K562 (cell line): ENCODE measurements at regions not wholly inside any gene's neighbourhood (a gene's known extent, or its start where the extent isn't known, plus 50 kb on each side); places are given as distances from the start of the nearest gene placed in this dataset.

Source experiments
- ATAC-seq: fragments of 200-7000 bp; cut with Tn5 transposase; 3 replicates; pipeline ENCODE4 v1.9.1; 2020; ENCODE audit warnings: moderate library complexity
- BruUV-seq: library from RNA; stranded (reverse); fragments of 400-500 nt; replicated peaks from 2 replicates; lab custom pipeline; 2021; lab: Mats Ljungman, UMichigan
- CTCF ChIA-PET: fragments of 300-600 bp; formaldehyde crosslinking; extraction: SDS; loops from one replicate; lab custom pipeline; 2021; ENCODE audit warnings: low intra/inter-chr PET ratio; lab: Yijun Ruan, JAX
- POLR2A ChIA-PET: fragments of 300-600, 350-650 bp; sonication (Branson Sonifier 250); formaldehyde crosslinking; extraction: SDS; loops from one replicate; lab custom pipeline; 2021; ENCODE audit warnings: antibody characterized with exemption, inconsistent platforms; lab: Yijun Ruan, JAX
- DNase-seq, 4 experiments: peaks; one replicate each; pipeline versions ENCODE4 v3.0.0 to v3.0.0-alpha.2; 2011 to 2018; ENCODE audit warnings: low spot score in 3 of 4, mixed read lengths in 3 of 4; ENCODE audit errors: extremely low read depth in 1 of 4
- FAIRE-seq: peaks from 2 replicates; lab custom pipeline; 2011; peaks lifted over from hg19 to GRCh38; lab: Jason Lieb, UNC
- H2AFZ ChIP-seq: 2 replicates; pipeline ENCODE4 v1.6.0; 2011; ENCODE audit warnings: low read depth, low read length, control low read depth, inconsistent platforms
- H3K27ac ChIP-seq: fragments of 200-600 bp; 3 replicates; pipeline ENCODE4 v1.8.0; 2011; ENCODE audit warnings: low read depth, mild to moderate bottlenecking, control low read depth, inconsistent platforms, low read length, moderate library complexity, mixed read lengths; ENCODE audit errors: extremely low read depth
- H3K27me3 ChIP-seq, 2 experiments: fragments of 300-600 bp in 1 of 2; 2 replicates in 1 of 2; 3 replicates in 1 of 2; pipeline versions ENCODE4 v1.6.0 to v1.8.0; 2011; ENCODE audit warnings: inconsistent platforms in 2 of 2, low read length in 2 of 2, mild to moderate bottlenecking in 1 of 2, mixed read lengths in 1 of 2, moderate library complexity in 1 of 2; ENCODE audit not compliant: control insufficient read depth in 2 of 2, insufficient read depth in 2 of 2
- H3K36me3 ChIP-seq: fragments of 300-600 bp; 3 replicates; pipeline ENCODE4 v1.8.0; 2011; ENCODE audit warnings: mild to moderate bottlenecking, low read length, inconsistent platforms; ENCODE audit not compliant: control insufficient read depth, insufficient read depth
- H3K4me1 ChIP-seq, 2 experiments: fragments of 200-600 bp in 1 of 2; replicated peaks in 1 of 2; 2 replicates in 1 of 2; 3 replicates in 1 of 2; pipeline versions ENCODE4 v1.5.1 to v1.8.0; 2011; ENCODE audit warnings: inconsistent platforms in 2 of 2, low read length in 2 of 2, mild to moderate bottlenecking in 1 of 2, mixed read lengths in 1 of 2, moderate library complexity in 1 of 2; ENCODE audit not compliant: control insufficient read depth in 2 of 2, insufficient read depth in 2 of 2
- H3K4me2 ChIP-seq: 2 replicates; pipeline ENCODE4 v1.6.1; 2011; ENCODE audit warnings: low read length, control low read depth, inconsistent platforms, mixed read lengths; ENCODE audit not compliant: insufficient read depth
- H3K4me3 ChIP-seq: fragments of 200-600 bp; sonication (generic), shearing (Covaris generic); 2 replicates; pipeline ENCODE4 v1.5.1; 2016; ENCODE audit warnings: control low read depth, inconsistent platforms
- H3K79me2 ChIP-seq: fragments of 200-600 bp; 3 replicates; pipeline ENCODE4 v1.8.0; 2011; ENCODE audit warnings: low read length, inconsistent platforms; ENCODE audit not compliant: control insufficient read depth, insufficient read depth
- H3K9ac ChIP-seq, 2 experiments: 2 replicates each; pipeline versions ENCODE4 v1.6.0 to v1.6.1; 2011; ENCODE audit warnings: low read depth in 2 of 2, low read length in 2 of 2, control low read depth in 1 of 2, inconsistent platforms in 1 of 2, mild to moderate bottlenecking in 1 of 2, mixed read lengths in 1 of 2; ENCODE audit not compliant: insufficient read depth in 1 of 2
- H3K9me1 ChIP-seq: one replicate; pipeline ENCODE4 v1.6.0; 2011; ENCODE audit warnings: inconsistent platforms, mild to moderate bottlenecking, low read length, moderate library complexity; ENCODE audit not compliant: control insufficient read depth, insufficient read depth
- H3K9me3 ChIP-seq: replicated peaks from 2 replicates; pipeline ENCODE4 v1.5.1; 2011; ENCODE audit warnings: low read depth, low read length, inconsistent platforms; ENCODE audit not compliant: control insufficient read depth, insufficient read depth
- H4K20me1 ChIP-seq: replicated peaks from 2 replicates; pipeline ENCODE4 v1.6.1; 2011; ENCODE audit warnings: low read length, inconsistent platforms, mixed read lengths; ENCODE audit not compliant: control insufficient read depth, insufficient read depth
- CBX8 ChIP-seq: fragments of 200-600 bp; sonication (generic); IDR thresholded peaks from 2 replicates; pipeline ENCODE4 v1.6.1; 2012; ENCODE audit warnings: borderline replicate concordance, mixed run types, low read depth, mild to moderate bottlenecking, moderate library complexity, mixed read lengths, low read length, control low read depth, inconsistent platforms; ENCODE audit not compliant: poor library complexity, severe bottlenecking; ENCODE audit errors: extremely low read depth
- E2F1 ChIP-seq: sonication (generic); formaldehyde crosslinking; IDR thresholded peaks from 2 replicates; pipeline ENCODE4 v1.8.1; 2023; ENCODE audit warnings: mild to moderate bottlenecking, missing genetic modification reagents, moderate library complexity
- FOXA3 ChIP-seq, 2 experiments: fragments of 450-650 bp in 1 of 2; sonication (generic) in 1 of 2; formaldehyde crosslinking; IDR thresholded peaks in 1 of 2; conservative IDR thresholded peaks in 1 of 2; 2 replicates each; pipeline versions ENCODE4 v1.4.0 to v1.8.0; 2020 to 2022; ENCODE audit warnings: mild to moderate bottlenecking in 2 of 2, missing genetic modification reagents in 1 of 2
- KDM1A ChIP-seq, 2 experiments: fragments of 450-650 bp; IDR thresholded peaks; 2 replicates each; pipeline ENCODE4 v1.6.1; 2016; ENCODE audit warnings: mild to moderate bottlenecking in 2 of 2
- MITF ChIP-seq: IDR thresholded peaks from 2 replicates; pipeline ENCODE4 v1.6.1; 2014; ENCODE audit warnings: antibody characterized with exemption
- NR3C1 ChIP-seq: sonication (generic); formaldehyde crosslinking; IDR thresholded peaks from 2 replicates; pipeline ENCODE4 v1.8.1; 2022; ENCODE audit warnings: missing genetic modification reagents
- SIN3A ChIP-seq, 2 experiments: fragments of 150-350 bp in 1 of 2; IDR thresholded peaks; 2 replicates each; pipeline ENCODE4 v1.6.1; 2011 to 2016; ENCODE audit warnings: borderline replicate concordance in 2 of 2, low read depth in 2 of 2, low read length in 2 of 2, mild to moderate bottlenecking in 2 of 2, moderate library complexity in 2 of 2; ENCODE audit not compliant: control insufficient read depth in 1 of 2
- SREBF1 ChIP-seq: fragments of 150-350 bp; IDR thresholded peaks from 2 replicates; pipeline ENCODE4 v1.6.1; 2014; ENCODE audit warnings: antibody characterized with exemption, low read depth, low read length, borderline replicate concordance
- U2AF2 ChIP-seq: fragments of 200-400 bp; formaldehyde crosslinking; optimal IDR thresholded peaks from 2 replicates; pipeline ENCODE3; 2017; ENCODE audit warnings: low read depth, mild to moderate bottlenecking, low read length
- ZNF609 ChIP-seq: sonication (generic); formaldehyde crosslinking; IDR thresholded peaks from 2 replicates; pipeline ENCODE4 v1.8.1; 2023; ENCODE audit warnings: missing genetic modification reagents, mild to moderate bottlenecking, borderline replicate concordance
- ZNF766 ChIP-seq: fragments of 200-800 bp; sonication (Bioruptor generic); conservative IDR thresholded peaks from 2 replicates; pipeline ENCODE4 v1.6.1; 2016; ENCODE audit warnings: missing genetic modification characterization, missing compliant biosample characterization
- WGBS: fragments of 100-300 bp; shearing (Covaris generic); methylation state at CpG from one replicate; pipeline ENCODE4 v1.1.6; 2016; ENCODE audit warnings: low coverage, mixed read lengths; ENCODE audit not compliant: insufficient coverage; ENCODE audit errors: missing lambda C conversion rate; 5-methylcytosine and 5-hydroxymethylcytosine counted together
- in situ Hi-C: fragments of 300-500 bp; cut with MboI; formaldehyde crosslinking; loops from 4 replicates; pipeline ENCODE4 v1.15.0; 2018; ENCODE audit warnings: inconsistent platforms, mixed read lengths
- intact Hi-C: fragments of 100-400 bp; cut with micrococcal nuclease; formaldehyde crosslinking; loops from 2 replicates; pipeline ENCODE4 v1.14.2; 2022

- no peaks in the 10 kb centered on the region for H3K27me3 ChIP-seq
- no peak overlapping the region for H3K4me3 ChIP-seq
- intact Hi-C loops = no loop called here
- ATAC-seq = no peak; the same call in 2 of the 3 replicates
- no TSS peak for BruUV-seq
- H3K4me2 ChIP-seq = no peak overlapping the region
- in situ Hi-C loops = no loop called here
- no peak for FAIRE-seq
- WGBS = 13% methylated on average over 6 of the region's 6 CpGs
- no peaks in the 10 kb centered on the region for H4K20me1 ChIP-seq
- H3K36me3 ChIP-seq = no peaks in the 10 kb centered on the region
- H3K9me1 ChIP-seq = no peaks in the 10 kb centered on the region
- H3K9ac ChIP-seq = no peak overlapping the region
- peaks cover 0 to 5% of the 10 kb centered on the region in 2 experiments; a peak in 1 of 5 replicates for H3K4me1 ChIP-seq
- POLR2A ChIA-PET = no interaction called here
- H2AFZ ChIP-seq = peak overlapping the region; percentile 20; the same call in 1 of the 2 replicates
- H3K9me3 ChIP-seq = no peaks in the 10 kb centered on the region
- H3K79me2 ChIP-seq = no peaks in the 10 kb centered on the region
- CTCF ChIA-PET = interaction anchor here (0.7 kb wide), 1 partner anchor 402 kb away, joined by 4 read pairs; no protein-coding TSS in a partner anchor
- DNase-seq = peak in 1 of 4 experiments; percentile 41
- no peak overlapping the region for H3K27ac ChIP-seq
- TF ChIP-seq ZNF766 (CRISPR knock-in tag) (0 out of 2 replicates have a peak, but pooled peaks have one; percentile 36), FOXA3 (CRISPR knock-in tag; conservative IDR thresholded peaks at IDR 0.05 in 1 of 2, IDR thresholded peaks at IDR 0.05 in 1 of 2) (peak in 1 of 2 experiments; percentile 72; a peak in 2 of 4 replicates), ZNF609 (CRISPR knock-in tag) (no peak), MITF (no peak), KDM1A (IDR thresholded peaks at IDR 0.05) (no peak), E2F1 (CRISPR knock-in tag) (no peak), CBX8 (no peak), NR3C1 (CRISPR knock-in tag) (no peak), U2AF2 (no peak), SIN3A (IDR thresholded peaks at IDR 0.05; ENCODE audit: borderline replicate concordance in 2 of 2, control insufficient read depth in 1 of 2, low read depth in 2 of 2, low read length in 2 of 2) (no peak), SREBF1 (no peak)
Observed at GRCh38 chr7:131057015-131057793, 270.5 kb upstream of the MKLN1 start.
